ENCODE measurements at regions not wholly inside any gene's neighbourhood (a gene's known extent, or its start where the extent isn't known, plus 50 kb on each side); places are given as distances from the start of the nearest gene placed in this dataset.

DNA sequence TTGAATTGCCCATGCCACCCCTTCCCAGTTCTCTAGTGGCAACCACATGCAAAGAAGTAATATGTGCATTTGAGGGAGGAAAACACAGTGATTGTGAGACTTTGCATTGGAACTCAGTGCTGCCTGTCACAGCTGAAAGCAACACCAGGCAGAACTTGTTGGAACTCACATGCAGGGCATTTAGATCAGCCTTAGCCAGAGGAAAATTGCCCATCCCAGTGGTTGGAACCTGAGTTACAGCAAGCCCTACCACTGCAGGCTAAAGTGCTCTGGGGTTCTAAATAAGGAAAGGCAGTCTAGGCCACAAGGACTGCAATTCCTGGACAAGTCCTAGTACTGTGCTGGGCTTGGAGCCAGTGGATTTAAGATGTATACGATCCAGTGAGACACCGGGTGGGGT lies 245.3 kb upstream of the UFL1 start:
- Histone ChIP-seq H3K4me3 (no peak overlapping the region), H3K27me3 (no peaks in the 10 kb centered on the region), H3K36me3 (no peaks in the 10 kb centered on the region), H3K9me3 (no peaks in the 10 kb centered on the region), H3K27ac (no peak overlapping the region), H3K4me1 (no peaks in the 10 kb centered on the region)
- TF ChIP-seq POLR2A (IDR thresholded peaks at IDR 0.05): no peak
- no peak for TF ChIP-seq EP300 (IDR thresholded peaks at IDR 0.05; ENCODE audit: low read depth)
- no peak for TF ChIP-seq CTCF (IDR thresholded peaks at IDR 0.05)
- no peak for TF ChIP-seq POLR2AphosphoS5 (IDR thresholded peaks at IDR 0.05)
- 19% methylated on average over 2 of the region's 2 CpGs; no CpG with 5 or more reads in 1 of the 2 donors for WGBS, 2 donors (ENCODE audit: low coverage in 1 of 2)
- in situ Hi-C loops (cut with MboI; ENCODE audit: low pct_ligation_motif_present in 1 of 4, low pct_unique_long_range_greater_than_20kb in 1 of 4, low sequenced_read_pairs in 3 of 4): no loop called here
- intact Hi-C loops (cut with DNase I; ENCODE audit: low total_unique reads): no loop called here
- DNase-seq: no peak

DNA sequence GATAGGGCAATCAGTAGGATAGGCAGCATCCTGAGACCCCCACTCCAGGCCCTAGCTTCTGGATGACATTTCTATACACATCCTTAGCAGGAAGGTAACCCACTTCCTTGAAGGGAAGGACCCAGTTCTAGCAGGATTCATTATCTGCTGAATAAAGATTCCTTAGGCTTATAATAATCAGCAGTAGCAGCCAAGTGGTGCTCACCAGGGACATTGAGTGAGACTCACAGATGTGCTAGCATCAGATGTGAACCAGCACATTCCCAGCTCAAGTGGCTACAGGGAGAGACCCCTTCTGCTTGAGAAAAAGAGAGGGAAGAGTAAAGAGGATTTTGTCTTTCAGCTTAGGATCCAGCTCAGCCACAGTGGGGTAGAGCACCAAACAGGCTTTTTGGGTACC lies 244.8 kb upstream of the UFL1 start:
- DNase-seq: no peak
- Histone ChIP-seq H3K9me3 (no peaks in the 10 kb centered on the region), H3K4me3 (no peak overlapping the region), H3K4me1 (no peaks in the 10 kb centered on the region), H3K36me3 (no peaks in the 10 kb centered on the region), H3K27me3 (no peaks in the 10 kb centered on the region), H3K27ac (no peak overlapping the region)
- intact Hi-C loops (cut with DNase I; ENCODE audit: low total_unique reads): no loop called here
- TF ChIP-seq EP300 (IDR thresholded peaks at IDR 0.05; ENCODE audit: low read depth) (no peak), POLR2A (IDR thresholded peaks at IDR 0.05) (no peak), POLR2AphosphoS5 (IDR thresholded peaks at IDR 0.05) (no peak), CTCF (IDR thresholded peaks at IDR 0.05) (no peak)
- in situ Hi-C loops (cut with MboI; ENCODE audit: low pct_ligation_motif_present in 1 of 4, low pct_unique_long_range_greater_than_20kb in 1 of 4, low sequenced_read_pairs in 3 of 4): no loop called here

- H3K27ac ChIP-seq: no peak overlapping the region
- WGBS, 2 donors (ENCODE audit: low coverage in 1 of 2): 60 to 89% methylated on average over 1 of the region's 1 CpG
- H3K4me1 ChIP-seq: no peaks in the 10 kb centered on the region
- no peaks in the 10 kb centered on the region for H3K36me3 ChIP-seq
- TF ChIP-seq CTCF (IDR thresholded peaks at IDR 0.05) (no peak), EP300 (IDR thresholded peaks at IDR 0.05; ENCODE audit: low read depth) (no peak), POLR2AphosphoS5 (IDR thresholded peaks at IDR 0.05) (no peak), POLR2A (IDR thresholded peaks at IDR 0.05) (no peak)
- H3K4me3 ChIP-seq: no peak overlapping the region
- in situ Hi-C loops (cut with MboI; ENCODE audit: low pct_ligation_motif_present in 1 of 4, low pct_unique_long_range_greater_than_20kb in 1 of 4, low sequenced_read_pairs in 3 of 4) (no loop called here), intact Hi-C loops (cut with DNase I; ENCODE audit: low total_unique reads) (no loop called here)
- no peaks in the 10 kb centered on the region for H3K27me3 ChIP-seq
- H3K9me3 ChIP-seq: no peaks in the 10 kb centered on the region
- DNase-seq: no peak
Measured at GRCh38 chr6:96279084-96279483, 242.5 kb upstream of the UFL1 start.

GRCh38 chr6:96286503-96286902 lies 235.1 kb upstream of the UFL1 start:
- H3K36me3 ChIP-seq: no peaks in the 10 kb centered on the region
- TF ChIP-seq EP300 (IDR thresholded peaks at IDR 0.05; ENCODE audit: low read depth) (no peak), CTCF (IDR thresholded peaks at IDR 0.05) (no peak), POLR2A (IDR thresholded peaks at IDR 0.05) (no peak), POLR2AphosphoS5 (IDR thresholded peaks at IDR 0.05) (no peak)
- H3K9me3 ChIP-seq: no peaks in the 10 kb centered on the region
- no peak for DNase-seq
- intact Hi-C loops (cut with DNase I; ENCODE audit: low total_unique reads) (no loop called here), in situ Hi-C loops (cut with MboI; ENCODE audit: low pct_ligation_motif_present in 1 of 4, low pct_unique_long_range_greater_than_20kb in 1 of 4, low sequenced_read_pairs in 3 of 4) (no loop called here)
- H3K4me1 ChIP-seq: no peaks in the 10 kb centered on the region
- WGBS, 2 donors (ENCODE audit: low coverage in 1 of 2): 61 to 80% methylated on average over 1 of the region's 1 CpG
- no peaks in the 10 kb centered on the region for H3K27me3 ChIP-seq
- no peak overlapping the region for H3K4me3 ChIP-seq
- H3K27ac ChIP-seq: no peak overlapping the region
